ENCODE measurements at regions not wholly inside any gene's neighbourhood (a gene's known extent, or its start where the extent isn't known, plus 50 kb on each side); places are given as distances from the start of the nearest gene placed in this dataset.
A peak's percentile ranks its signal among the peaks of the same experiment; 100 is the strongest.

DNA sequence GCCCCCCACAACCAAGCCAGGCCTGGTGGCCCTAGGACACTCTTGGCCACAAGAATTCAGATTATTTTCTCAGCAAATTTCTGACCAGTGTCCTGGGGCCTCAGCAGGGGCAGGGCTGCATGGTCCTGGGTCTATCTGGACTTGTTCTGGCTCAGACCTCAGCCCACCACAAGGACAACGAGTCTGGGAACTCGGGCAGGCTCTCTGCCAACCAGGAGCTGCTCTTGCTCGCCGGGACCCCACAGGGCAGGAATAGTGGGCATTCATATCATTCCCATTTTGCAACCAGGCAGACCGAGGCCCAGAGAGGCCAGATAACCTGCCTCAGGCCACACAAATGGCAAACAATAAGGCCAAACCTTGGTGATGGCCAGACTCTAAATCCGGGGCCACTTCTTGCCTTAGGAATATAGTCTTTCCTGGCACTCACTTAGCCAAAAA, 75.4 kb upstream of the WNT7B start:
- TF ChIP-seq ZFX (IDR thresholded peaks at IDR 0.05), result peak; percentile 60
- TF ChIP-seq, protein P1, sequence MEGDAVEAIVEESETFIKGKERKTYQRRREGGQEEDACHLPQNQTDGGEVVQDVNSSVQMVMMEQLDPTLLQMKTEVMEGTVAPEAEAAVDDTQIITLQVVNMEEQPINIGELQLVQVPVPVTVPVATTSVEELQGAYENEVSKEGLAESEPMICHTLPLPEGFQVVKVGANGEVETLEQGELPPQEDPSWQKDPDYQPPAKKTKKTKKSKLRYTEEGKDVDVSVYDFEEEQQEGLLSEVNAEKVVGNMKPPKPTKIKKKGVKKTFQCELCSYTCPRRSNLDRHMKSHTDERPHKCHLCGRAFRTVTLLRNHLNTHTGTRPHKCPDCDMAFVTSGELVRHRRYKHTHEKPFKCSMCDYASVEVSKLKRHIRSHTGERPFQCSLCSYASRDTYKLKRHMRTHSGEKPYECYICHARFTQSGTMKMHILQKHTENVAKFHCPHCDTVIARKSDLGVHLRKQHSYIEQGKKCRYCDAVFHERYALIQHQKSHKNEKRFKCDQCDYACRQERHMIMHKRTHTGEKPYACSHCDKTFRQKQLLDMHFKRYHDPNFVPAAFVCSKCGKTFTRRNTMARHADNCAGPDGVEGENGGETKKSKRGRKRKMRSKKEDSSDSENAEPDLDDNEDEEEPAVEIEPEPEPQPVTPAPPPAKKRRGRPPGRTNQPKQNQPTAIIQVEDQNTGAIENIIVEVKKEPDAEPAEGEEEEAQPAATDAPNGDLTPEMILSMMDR (conservative IDR thresholded peaks at IDR 0.05), result no peak
- peak overlapping the region; percentile 99 for H3K27ac ChIP-seq

DNA sequence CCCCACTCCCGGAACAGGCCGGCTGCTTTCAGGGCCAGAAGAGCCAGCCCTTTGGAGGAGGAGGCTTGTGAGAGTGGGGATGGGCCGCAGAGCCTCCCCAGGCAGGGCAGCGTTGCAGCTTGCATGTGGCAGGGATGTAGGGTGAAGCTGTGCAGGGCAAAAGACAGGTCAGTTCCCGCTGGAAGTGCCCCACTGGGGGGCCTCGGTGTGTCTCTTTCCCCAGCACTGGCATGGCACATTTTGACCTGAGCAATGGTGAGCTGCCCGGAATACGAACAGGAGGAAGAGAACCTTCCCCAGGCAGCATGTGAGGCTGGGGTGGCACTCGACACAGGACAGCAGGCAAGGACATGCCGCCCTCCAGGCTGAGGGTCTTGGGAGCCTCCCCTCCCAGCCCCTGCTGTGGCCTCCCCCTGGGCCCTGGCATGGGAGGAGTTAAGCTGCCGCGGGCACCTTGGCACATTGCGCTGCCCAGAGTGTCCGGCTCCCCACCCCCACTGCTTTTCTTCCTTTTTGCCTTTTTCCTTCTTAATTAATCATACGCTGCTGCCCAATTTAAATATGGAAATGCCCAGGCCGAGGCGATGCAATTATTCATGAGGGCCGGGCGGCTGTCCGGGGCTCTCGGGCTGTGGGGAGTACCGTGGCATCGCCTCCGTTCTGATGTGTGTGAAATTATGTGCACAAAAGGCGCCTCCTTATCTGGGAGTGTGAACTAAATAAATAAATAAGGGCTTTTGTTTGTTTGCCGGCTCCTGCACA, 76.0 kb upstream of the WNT7B start:
- TF ChIP-seq, protein P1 (conservative IDR thresholded peaks at IDR 0.05), result no peak
- peak; percentile 30; the same call in 1 of the 2 replicates for TF ChIP-seq ZFX (IDR thresholded peaks at IDR 0.05)
- peak overlapping the region; percentile 99 for H3K27ac ChIP-seq

DNA sequence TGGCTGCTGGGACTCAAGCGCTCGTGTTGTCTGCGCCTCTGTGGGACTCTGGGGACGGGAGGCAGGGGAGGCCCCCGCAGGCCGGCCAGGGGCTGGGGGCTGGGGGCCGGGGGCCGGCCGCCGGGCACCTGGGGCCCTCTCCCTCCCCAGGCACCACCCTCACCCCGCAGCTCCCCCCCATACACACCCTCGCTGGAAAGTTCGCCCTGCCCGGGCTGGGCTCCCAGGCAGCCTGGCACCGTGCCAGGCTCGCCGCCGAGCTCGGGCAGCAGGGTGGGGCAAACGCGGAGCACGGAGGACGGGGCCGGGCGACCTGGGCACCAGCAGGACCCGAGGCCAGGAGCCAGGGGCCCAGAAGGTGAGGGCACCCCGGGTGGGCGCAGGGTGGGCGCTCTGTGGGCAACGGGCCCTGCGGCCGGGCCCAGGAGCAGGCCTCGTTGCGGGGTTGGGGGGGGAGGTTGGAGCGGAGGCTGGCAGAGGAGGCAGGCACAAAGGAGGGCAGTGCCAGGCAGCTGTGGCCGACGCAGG, 76.7 kb upstream of the WNT7B start:
- peak overlapping the region; percentile 99 for H3K27ac ChIP-seq
- TF ChIP-seq, protein P1 (conservative IDR thresholded peaks at IDR 0.05), result no peak
- no peak for TF ChIP-seq ZFX (IDR thresholded peaks at IDR 0.05)

DNA sequence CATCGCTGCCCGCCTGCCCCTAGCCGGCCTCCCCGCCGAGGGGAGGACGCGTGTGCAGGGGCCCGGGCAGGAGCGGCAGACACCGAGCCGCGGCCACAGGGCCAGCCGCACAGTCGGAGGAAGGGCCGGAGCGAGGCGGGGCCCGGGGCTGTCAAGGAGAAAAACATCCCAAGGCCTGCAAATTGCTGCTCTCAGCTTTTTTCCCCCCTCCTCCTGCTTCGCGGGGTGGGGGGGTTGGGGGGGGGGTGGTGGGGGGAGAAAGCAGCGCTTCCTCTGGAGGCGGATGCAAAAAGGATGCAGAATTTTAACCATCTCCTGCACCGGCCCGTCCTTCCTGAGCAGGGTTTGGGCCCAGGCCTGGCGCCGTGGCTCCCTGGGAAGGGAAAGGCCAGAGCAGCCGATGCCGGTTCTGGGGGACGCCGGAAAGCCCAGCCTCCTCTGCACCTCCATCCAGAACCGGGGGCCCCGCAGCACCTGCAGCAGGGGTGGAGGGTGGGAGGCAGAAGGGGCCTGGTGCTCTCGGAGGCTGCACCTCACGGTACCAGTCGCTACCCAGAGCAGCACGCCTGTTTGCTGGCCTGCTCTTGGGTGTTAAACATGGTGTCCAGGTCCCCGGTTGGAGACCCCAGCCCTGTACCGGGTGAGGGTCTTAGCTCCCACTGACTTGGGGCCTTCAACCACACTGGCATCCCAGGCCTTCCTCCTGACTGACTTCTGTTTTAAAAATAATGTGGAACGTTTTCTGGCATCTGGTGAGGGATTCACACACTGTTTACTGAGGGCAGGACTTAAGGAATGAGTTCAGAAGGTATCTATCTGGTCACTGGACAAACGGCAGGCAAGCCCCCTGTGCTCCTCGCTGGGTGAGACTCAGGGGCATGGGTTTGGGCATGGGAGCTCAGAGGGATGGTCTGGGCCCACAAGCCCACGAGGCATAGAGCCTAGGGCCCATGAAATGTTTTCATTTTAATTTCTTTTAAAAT, 77.4 kb upstream of the WNT7B start:
- peak overlapping the region; percentile 99 for H3K27ac ChIP-seq
- TF ChIP-seq ZFX (IDR thresholded peaks at IDR 0.05), result peak; percentile 80
- TF ChIP-seq, protein P1 (conservative IDR thresholded peaks at IDR 0.05), result no peak

DNA sequence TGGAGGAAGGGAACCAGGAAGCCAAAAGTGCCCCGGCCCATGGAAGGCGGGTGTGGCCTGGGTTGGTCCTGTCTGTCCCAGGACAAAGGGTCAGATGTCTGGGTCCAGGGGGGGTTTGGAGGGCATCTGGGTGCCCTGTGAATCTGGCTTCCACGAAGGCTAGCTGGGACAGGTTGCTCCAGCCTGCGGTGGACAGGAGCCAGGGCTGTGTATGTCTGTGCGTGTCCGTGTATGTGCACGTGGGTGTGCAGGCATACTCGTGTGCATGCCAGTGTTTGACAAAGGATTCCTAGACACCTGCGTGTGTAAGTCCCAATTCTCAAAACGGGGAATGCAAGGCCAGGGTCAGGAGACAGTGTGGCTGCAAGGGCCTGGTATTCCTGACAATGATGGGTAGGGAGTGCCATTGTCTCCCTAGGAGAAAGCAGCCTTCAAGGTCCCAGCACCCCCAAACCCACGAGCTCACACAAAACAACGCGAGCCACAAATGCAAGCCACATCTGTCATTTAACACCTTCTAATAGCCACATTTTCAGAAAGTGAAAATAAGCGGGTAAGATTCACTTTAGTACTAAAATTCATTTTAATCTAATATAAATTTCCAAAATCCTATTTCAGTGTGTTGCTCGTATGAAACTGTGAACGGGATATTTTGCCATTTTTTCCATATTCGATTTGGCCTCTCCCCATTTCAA, 78.4 kb upstream of the WNT7B start:
- H3K27ac ChIP-seq, result peak overlapping the region; percentile 99
- TF ChIP-seq, protein P1 (conservative IDR thresholded peaks at IDR 0.05), result no peak
- no peak for TF ChIP-seq ZFX (IDR thresholded peaks at IDR 0.05)

DNA sequence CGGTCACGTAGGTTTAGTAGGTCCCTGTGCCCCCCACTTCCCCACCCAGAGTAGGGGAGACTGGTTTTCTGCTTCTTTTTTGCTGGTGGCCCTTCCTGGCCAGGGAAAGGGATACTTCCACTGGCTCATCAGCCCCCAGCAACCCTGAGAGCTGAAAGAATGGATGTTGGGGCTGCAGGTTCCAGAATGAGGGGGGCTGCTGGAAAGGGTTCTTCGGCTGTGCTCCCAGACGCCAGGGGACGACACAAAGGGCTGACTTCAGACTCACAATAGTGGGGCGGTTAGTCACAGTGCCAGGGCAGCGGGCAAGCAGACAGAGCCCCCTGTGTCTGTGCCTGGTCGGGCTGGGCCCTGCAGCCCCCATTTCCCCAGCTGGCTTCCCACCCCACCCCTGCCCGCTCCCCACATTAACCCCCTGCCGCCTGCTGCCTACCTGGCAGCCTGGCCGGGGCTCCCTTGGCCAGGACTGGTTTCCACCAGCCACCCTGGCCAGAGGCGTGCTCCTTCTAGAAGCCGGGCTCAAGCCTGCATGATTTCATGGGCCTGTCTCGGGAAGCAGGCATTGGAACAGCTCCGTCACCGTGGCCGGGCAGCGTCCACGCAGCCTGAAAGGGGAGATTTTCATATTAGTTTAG, 79.1 kb upstream of the WNT7B start:
- TF ChIP-seq ZFX (IDR thresholded peaks at IDR 0.05), result peak; percentile 6; the same call in 1 of the 2 replicates
- TF ChIP-seq, protein P1 (conservative IDR thresholded peaks at IDR 0.05), result no peak
- H3K27ac ChIP-seq, result peak overlapping the region; percentile 99

Measured in C4-2B (cell line).